Sigmoid colon (tissue), 6 donors: ENCODE measurements at regions not wholly inside any gene's neighbourhood (a gene's known extent, or its start where the extent isn't known, plus 50 kb on each side); places are given as distances from the start of the nearest gene placed in this dataset.

Experiments used
- DNase-seq: peaks from one replicate; pipeline ENCODE4 v3.0.0-alpha.2; 2019
- H3K27ac ChIP-seq, 4 donors: fragments of 200-600 bp; sonication (generic); one replicate each; pipeline ENCODE4 v1.5.1; 2016 to 2019; ENCODE audit warnings: mild to moderate bottlenecking in 1 of 4
- H3K27me3 ChIP-seq, 3 donors: fragments of 200-600 bp; sonication (generic); one replicate each; pipeline ENCODE4 v1.5.1; 2019; ENCODE audit warnings: mild to moderate bottlenecking in 1 of 3
- H3K36me3 ChIP-seq, 4 donors: fragments of 200-600 bp; sonication (generic); one replicate each; pipeline ENCODE4 v1.5.1; 2016 to 2019
- H3K4me1 ChIP-seq, 4 donors: fragments of 200-600 bp; sonication (generic); one replicate each; pipeline ENCODE4 v1.5.1; 2017 to 2019
- H3K4me3 ChIP-seq, 4 donors: fragments of 200-600 bp; sonication (generic); one replicate each; pipeline ENCODE4 v1.5.1; 2017 to 2019; ENCODE audit warnings: mild to moderate bottlenecking in 2 of 4, moderate library complexity in 1 of 4
- H3K9me3 ChIP-seq, 4 donors: fragments of 200-600 bp in 3 of 4; sonication (generic) in 3 of 4; one replicate each; pipeline versions ENCODE4 v1.5.1 to v1.6.1; 2013 to 2019
- EP300 ChIP-seq, 4 donors: sonication (generic); formaldehyde crosslinking; IDR thresholded peaks; one replicate each; pipeline ENCODE4 v1.6.1; 2017; ENCODE audit warnings: antibody characterized with exemption in 4 of 4
- POLR2A ChIP-seq, 2 donors: fragments of 450-650 bp; IDR thresholded peaks; one replicate each; pipeline ENCODE4 v1.6.1; 2016; ENCODE audit warnings: antibody characterized with exemption in 2 of 2, mild to moderate bottlenecking in 2 of 2, moderate library complexity in 2 of 2
- POLR2AphosphoS5 ChIP-seq, 4 donors: sonication (generic); formaldehyde crosslinking; IDR thresholded peaks; one replicate each; pipeline ENCODE4 v1.6.1; 2017; ENCODE audit warnings: antibody characterized with exemption in 4 of 4
- WGBS, 2 donors: extraction: QIAGEN DNeasy Blood & Tissue Kit; methylation state at CpG; one replicate each; pipeline ENCODE4 v1.1.7; 2013; 5-methylcytosine and 5-hydroxymethylcytosine counted together
- intact Hi-C: fragments of 100-400 bp; cut with DNase I; formaldehyde crosslinking; loops from one replicate; pipeline ENCODE4 v1.15.1; 2023
- TF ChIP-seq, protein P1 (sequence below), 4 experiments: fragments of 450-650 bp in 3 of 4; fragments of 200-600 bp in 1 of 4; IDR thresholded peaks; one replicate each; pipeline ENCODE4 v1.5.1; 2016 to 2019; ENCODE audit warnings: antibody characterized with exemption in 4 of 4, mild to moderate bottlenecking in 3 of 4, moderate library complexity in 2 of 4
- donor health status: healthy with polysubstance abuse.
- donor health status: healthy.

GRCh38 chr2:5959836-5960820 lies 267.9 kb downstream of the SOX11 start:
- DNase-seq = no peak
- H3K9me3 ChIP-seq = peaks cover 0 to 3% (median 0%) of the 10 kb centered on the region in 4 donors
- H3K4me3 ChIP-seq = no peak overlapping the region
- H3K27me3 ChIP-seq = no peaks in the 10 kb centered on the region
- 84 to 89% methylated on average over 6 of the region's 6 CpGs for WGBS, 2 donors
- H3K36me3 ChIP-seq = no peaks in the 10 kb centered on the region
- intact Hi-C loops = no loop called here
- no peak for TF ChIP-seq EP300 (IDR thresholded peaks at IDR 0.05)
- no peak overlapping the region for H3K27ac ChIP-seq
- H3K4me1 ChIP-seq = no peaks in the 10 kb centered on the region

DNA sequence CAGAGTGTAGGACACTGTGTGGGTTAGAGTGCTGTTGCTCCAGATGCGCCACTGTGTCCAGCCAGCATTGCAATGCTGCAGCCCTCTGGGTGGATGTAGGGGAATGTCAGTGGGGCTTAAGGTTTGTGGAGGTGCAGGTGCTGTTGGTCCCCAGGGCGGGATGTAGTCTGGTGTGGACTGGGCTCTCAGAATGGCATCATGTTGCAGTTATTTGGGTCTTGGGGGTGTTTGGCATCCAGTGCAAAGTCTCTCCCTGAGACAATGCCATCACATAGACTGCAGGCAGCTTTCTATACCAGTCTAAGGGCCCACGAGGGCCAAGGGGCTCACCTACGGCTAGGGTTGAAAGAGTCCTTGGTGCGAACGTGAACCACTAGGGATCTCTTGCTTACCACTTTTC lies 275.3 kb downstream of the SOX11 start:
- Histone ChIP-seq H3K27ac (no peak overlapping the region), H3K4me3 (no peak overlapping the region), H3K4me1 (no peaks in the 10 kb centered on the region), H3K9me3 (peaks cover 0 to 3% (median 0%) of the 10 kb centered on the region in 4 donors), H3K27me3 (no peaks in the 10 kb centered on the region), H3K36me3 (no peaks in the 10 kb centered on the region)
- no peak for TF ChIP-seq POLR2A (IDR thresholded peaks at IDR 0.05)
- TF ChIP-seq, protein P1, sequence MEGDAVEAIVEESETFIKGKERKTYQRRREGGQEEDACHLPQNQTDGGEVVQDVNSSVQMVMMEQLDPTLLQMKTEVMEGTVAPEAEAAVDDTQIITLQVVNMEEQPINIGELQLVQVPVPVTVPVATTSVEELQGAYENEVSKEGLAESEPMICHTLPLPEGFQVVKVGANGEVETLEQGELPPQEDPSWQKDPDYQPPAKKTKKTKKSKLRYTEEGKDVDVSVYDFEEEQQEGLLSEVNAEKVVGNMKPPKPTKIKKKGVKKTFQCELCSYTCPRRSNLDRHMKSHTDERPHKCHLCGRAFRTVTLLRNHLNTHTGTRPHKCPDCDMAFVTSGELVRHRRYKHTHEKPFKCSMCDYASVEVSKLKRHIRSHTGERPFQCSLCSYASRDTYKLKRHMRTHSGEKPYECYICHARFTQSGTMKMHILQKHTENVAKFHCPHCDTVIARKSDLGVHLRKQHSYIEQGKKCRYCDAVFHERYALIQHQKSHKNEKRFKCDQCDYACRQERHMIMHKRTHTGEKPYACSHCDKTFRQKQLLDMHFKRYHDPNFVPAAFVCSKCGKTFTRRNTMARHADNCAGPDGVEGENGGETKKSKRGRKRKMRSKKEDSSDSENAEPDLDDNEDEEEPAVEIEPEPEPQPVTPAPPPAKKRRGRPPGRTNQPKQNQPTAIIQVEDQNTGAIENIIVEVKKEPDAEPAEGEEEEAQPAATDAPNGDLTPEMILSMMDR (IDR thresholded peaks at IDR 0.05) = no peak
- no peak for TF ChIP-seq POLR2AphosphoS5 (IDR thresholded peaks at IDR 0.05)
- no peak for TF ChIP-seq EP300 (IDR thresholded peaks at IDR 0.05)
- DNase-seq = no peak
- intact Hi-C loops = no loop called here
- WGBS, 2 donors = 83 to 90% methylated on average over 6 of the region's 6 CpGs

DNA sequence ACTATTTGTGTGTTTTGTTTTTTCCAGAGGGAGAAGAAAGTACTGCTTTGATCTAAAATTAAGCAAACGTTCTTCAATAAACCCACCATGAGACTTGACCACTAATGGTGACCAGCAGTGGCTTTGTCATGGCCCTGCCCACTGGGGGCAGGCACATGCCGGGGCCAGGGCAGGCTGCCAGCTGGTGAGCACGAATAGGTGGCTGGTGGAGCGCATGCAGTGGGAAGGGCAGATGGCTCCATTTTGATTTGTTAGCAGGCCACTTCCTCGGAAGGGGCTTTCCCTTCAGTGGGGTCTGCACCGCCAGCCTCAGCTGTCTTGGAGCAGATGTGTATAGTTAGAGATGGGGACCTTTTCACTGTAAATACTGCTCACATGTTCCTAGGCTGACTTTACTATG lies 277.1 kb downstream of the SOX11 start:
- no peaks in the 10 kb centered on the region for H3K36me3 ChIP-seq
- 73 to 83% methylated on average over 6 of the region's 6 CpGs for WGBS, 2 donors
- no peak overlapping the region for H3K27ac ChIP-seq
- H3K27me3 ChIP-seq = no peaks in the 10 kb centered on the region
- intact Hi-C loops = no loop called here
- H3K4me1 ChIP-seq = no peaks in the 10 kb centered on the region
- no peak overlapping the region for H3K4me3 ChIP-seq
- H3K9me3 ChIP-seq = no peaks in the 10 kb centered on the region
- DNase-seq = no peak
- TF ChIP-seq POLR2A (IDR thresholded peaks at IDR 0.05) (no peak), EP300 (IDR thresholded peaks at IDR 0.05) (no peak), POLR2AphosphoS5 (IDR thresholded peaks at IDR 0.05) (no peak)
- TF ChIP-seq, protein P1 (IDR thresholded peaks at IDR 0.05) = no peak

DNA sequence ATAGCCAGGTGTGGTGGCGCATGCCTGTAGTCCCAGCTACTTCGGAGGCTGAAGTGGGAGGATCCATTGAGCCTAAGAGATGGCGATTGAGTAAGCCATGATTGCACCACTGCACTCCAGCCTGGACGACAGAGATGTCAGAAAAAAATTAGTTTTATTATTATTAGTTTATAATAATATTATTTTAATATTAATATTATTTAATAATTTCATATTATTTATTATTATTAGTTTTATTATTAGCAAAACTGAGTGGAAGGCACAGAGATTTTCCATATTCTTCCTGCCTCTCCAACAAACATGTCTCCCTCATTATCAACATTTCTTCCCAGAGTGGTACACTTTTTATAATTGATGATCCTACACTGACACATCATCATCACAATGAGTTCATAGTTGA lies 278.2 kb downstream of the SOX11 start:
- Histone ChIP-seq H3K9me3 (no peaks in the 10 kb centered on the region), H3K36me3 (no peaks in the 10 kb centered on the region), H3K27me3 (no peaks in the 10 kb centered on the region), H3K27ac (no peak overlapping the region), H3K4me3 (no peak overlapping the region), H3K4me1 (no peaks in the 10 kb centered on the region)
- WGBS, 2 donors = 67 to 85% methylated on average over 4 of the region's 4 CpGs
- intact Hi-C loops = no loop called here
- TF ChIP-seq, protein P1 (IDR thresholded peaks at IDR 0.05) = no peak
- TF ChIP-seq POLR2A (IDR thresholded peaks at IDR 0.05) (no peak), EP300 (IDR thresholded peaks at IDR 0.05) (no peak), POLR2AphosphoS5 (IDR thresholded peaks at IDR 0.05) (no peak)
- no peak for DNase-seq

DNA sequence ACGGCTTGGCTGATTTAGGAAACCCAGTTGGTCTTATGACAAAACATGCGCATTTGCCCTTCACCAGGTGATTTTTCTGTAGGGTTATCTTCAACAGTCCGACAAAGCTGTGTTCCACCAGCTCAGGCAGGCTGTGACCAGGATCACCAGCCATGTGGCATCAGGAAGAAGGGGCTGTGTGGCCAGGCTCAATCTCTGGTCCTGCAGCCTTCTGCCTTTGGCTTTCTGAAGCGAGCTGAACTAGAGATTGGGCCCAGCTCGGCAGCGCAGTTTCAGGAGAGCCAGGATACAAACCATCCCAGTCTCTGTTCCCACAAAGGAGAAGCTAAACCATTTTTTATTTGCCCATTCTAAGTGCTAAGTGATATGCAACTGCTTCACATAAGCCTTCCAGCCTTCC lies 282.3 kb downstream of the SOX11 start:
- no peak overlapping the region for H3K27ac ChIP-seq
- 87 to 91% methylated on average over 6 of the region's 6 CpGs for WGBS, 2 donors
- no peaks in the 10 kb centered on the region for H3K9me3 ChIP-seq
- H3K4me3 ChIP-seq = no peak overlapping the region
- TF ChIP-seq, protein P1 (IDR thresholded peaks at IDR 0.05) = no peak
- TF ChIP-seq POLR2AphosphoS5 (IDR thresholded peaks at IDR 0.05) (no peak), EP300 (IDR thresholded peaks at IDR 0.05) (no peak), POLR2A (IDR thresholded peaks at IDR 0.05) (no peak)
- H3K36me3 ChIP-seq = no peaks in the 10 kb centered on the region
- no peak for DNase-seq
- no peaks in the 10 kb centered on the region for H3K4me1 ChIP-seq
- H3K27me3 ChIP-seq = no peaks in the 10 kb centered on the region
- intact Hi-C loops = no loop called here
